HG02885 (cell line): ENCODE measurements at regions not wholly inside any gene's neighbourhood (a gene's known extent, or its start where the extent isn't known, plus 50 kb on each side); places are given as distances from the start of the nearest gene placed in this dataset.

Experiments
- ATAC-seq: cut with Tn5 transposase; IDR thresholded peaks from one replicate; pipeline ENCODE4 v1.9.1; 2021; ENCODE audit warnings: mild to moderate bottlenecking; ENCODE audit not compliant: unreplicated experiment, poor library complexity

GRCh38 chr5:171672556-171672955 lies 113.1 kb upstream of the SMIM23 start:
- ATAC-seq, result no peak

- no peak for ATAC-seq
These were observed 112.3 kb upstream of the SMIM23 start for GRCh38 chr5:171673328-171673727.

GRCh38 chr5:171673840-171674239 lies 111.8 kb upstream of the SMIM23 start:
- ATAC-seq, result no peak

- no peak for ATAC-seq
These were observed 110.1 kb upstream of the SMIM23 start for GRCh38 chr5:171675511-171675910.

- no peak for ATAC-seq
These were observed 109.2 kb upstream of the SMIM23 start for GRCh38 chr5:171676286-171676944.

- no peak for ATAC-seq
These were observed 107.0 kb upstream of the SMIM23 start for GRCh38 chr5:171678646-171679045.

- ATAC-seq, result no peak
These were observed 105.1 kb upstream of the SMIM23 start for GRCh38 chr5:171680485-171680884.

- ATAC-seq, result no peak
These were observed 104.6 kb upstream of the SMIM23 start for GRCh38 chr5:171681061-171681460.

- ATAC-seq, result no peak
These were observed 103.9 kb upstream of the SMIM23 start for GRCh38 chr5:171681677-171682076.

GRCh38 chr5:171682801-171683200 lies 102.8 kb upstream of the SMIM23 start:
- no peak for ATAC-seq

GRCh38 chr5:171684169-171684568 lies 101.4 kb upstream of the SMIM23 start:
- ATAC-seq, result no peak

GRCh38 chr5:171688696-171689495 lies 96.7 kb upstream of the SMIM23 start:
- no peak for ATAC-seq

GRCh38 chr5:171689853-171690417 lies 95.7 kb upstream of the SMIM23 start:
- ATAC-seq, result no peak

- ATAC-seq, result no peak
These were observed 93.5 kb upstream of the SMIM23 start for GRCh38 chr5:171692107-171692506.

GRCh38 chr5:171692936-171693335 lies 92.7 kb upstream of the SMIM23 start:
- ATAC-seq, result no peak

GRCh38 chr5:171693412-171693811 lies 92.2 kb upstream of the SMIM23 start:
- ATAC-seq, result no peak

GRCh38 chr5:171695804-171696203 lies 89.8 kb upstream of the SMIM23 start:
- ATAC-seq, result no peak

GRCh38 chr5:171697221-171698102 lies 88.2 kb upstream of the SMIM23 start:
- no peak for ATAC-seq

- ATAC-seq, result no peak
These were observed 85.2 kb upstream of the SMIM23 start for GRCh38 chr5:171700318-171700912.

- no peak for ATAC-seq
These were observed 84.5 kb upstream of the SMIM23 start for GRCh38 chr5:171701100-171701541.
